T-helper 2 cell treated with Interferon-gamma antibody and Interleukin-4, amounts not matched to agents 5 μg/mL and 100 μg/mL, for 36 hours (primary cell): ENCODE measurements at regions not wholly inside any gene's neighbourhood (a gene's known extent, or its start where the extent isn't known, plus 50 kb on each side); places are given as distances from the start of the nearest gene placed in this dataset.

Experiments used
- DNase-seq: peaks from one replicate; pipeline ENCODE4 v3.0.0; 2021; ENCODE audit warnings: low spot score
- H3K27ac Mint-ChIP-seq: one replicate; pipeline ENCODE4 v1.8.0; 2021; ENCODE audit warnings: mild to moderate bottlenecking, mixed read lengths
- H3K27me3 Mint-ChIP-seq: one replicate; pipeline ENCODE4 v1.8.0; 2021; ENCODE audit warnings: low read depth, mixed read lengths
- H3K36me3 Mint-ChIP-seq: one replicate; pipeline ENCODE4 v1.8.0; 2021; ENCODE audit warnings: low read depth, mixed read lengths
- H3K4me1 Mint-ChIP-seq: one replicate; pipeline ENCODE4 v1.8.0; 2021; ENCODE audit warnings: low read depth, mixed read lengths
- H3K4me3 Mint-ChIP-seq: one replicate; pipeline ENCODE4 v1.8.0; 2022; ENCODE audit warnings: mild to moderate bottlenecking, moderate library complexity, mixed read lengths
- H3K9me3 Mint-ChIP-seq: one replicate; pipeline ENCODE4 v1.8.0; 2021; ENCODE audit warnings: mixed read lengths

DNA sequence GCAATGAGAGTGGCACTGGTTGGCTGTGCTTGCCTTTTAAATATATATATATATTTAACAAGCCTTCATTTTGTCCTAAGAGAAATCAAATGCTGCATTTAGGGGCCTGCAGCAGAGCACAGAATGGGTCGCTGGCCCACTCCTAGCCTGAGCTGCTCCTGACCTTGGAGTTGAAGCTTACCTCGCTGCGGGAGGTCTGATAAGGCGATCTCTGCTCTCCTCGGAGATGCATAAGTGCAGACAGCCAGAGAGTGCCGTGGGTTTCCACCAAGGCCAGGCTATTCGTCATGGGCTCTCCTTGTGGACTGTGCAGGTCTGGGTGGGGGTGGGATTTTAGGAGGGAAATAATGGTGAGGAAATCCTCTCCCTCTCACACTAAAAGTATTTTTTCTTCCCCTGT lies 99.5 kb upstream of the IKZF1 start:
- Mint-ChIP-seq H3K27me3 (no peaks in the 10 kb centered on the region), H3K4me1 (peaks cover 78% of the 10 kb centered on the region), H3K9me3 (no peaks in the 10 kb centered on the region), H3K27ac (no peak overlapping the region), H3K4me3 (no peak overlapping the region), H3K36me3 (peaks cover 2% of the 10 kb centered on the region)
- no peak for DNase-seq

DNA sequence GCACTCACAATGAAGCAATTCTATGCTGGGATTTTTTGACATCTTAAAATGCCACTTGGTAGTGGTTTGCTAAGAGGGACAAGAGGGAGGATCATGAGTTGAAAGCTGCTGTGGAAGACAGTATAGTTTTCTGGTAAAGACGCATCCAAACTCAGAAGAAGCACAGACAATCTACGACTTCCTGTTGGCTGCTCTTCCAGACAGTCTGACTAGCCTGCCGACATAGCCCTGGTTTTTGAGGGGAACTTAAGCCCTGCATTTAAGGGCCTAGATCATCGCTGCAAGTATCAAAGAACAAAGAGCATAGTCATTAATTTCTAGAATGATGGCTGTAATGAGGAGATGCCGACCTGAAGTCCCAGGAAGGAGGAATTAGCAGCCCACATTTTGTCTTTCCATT lies 99.9 kb upstream of the IKZF1 start:
- no peak for DNase-seq
- Mint-ChIP-seq H3K27ac (peak overlapping the region; percentile 12), H3K27me3 (no peaks in the 10 kb centered on the region), H3K36me3 (peaks cover 2% of the 10 kb centered on the region), H3K9me3 (no peaks in the 10 kb centered on the region), H3K4me3 (peak overlapping the region; percentile 47), H3K4me1 (peaks cover 74% of the 10 kb centered on the region)

- Mint-ChIP-seq H3K36me3 (peaks cover 2% of the 10 kb centered on the region), H3K27ac (peak overlapping the region; percentile 6), H3K4me3 (no peak overlapping the region), H3K27me3 (no peaks in the 10 kb centered on the region), H3K9me3 (no peaks in the 10 kb centered on the region), H3K4me1 (peaks cover 71% of the 10 kb centered on the region)
- DNase-seq = no peak
These were observed 101.0 kb upstream of the IKZF1 start for GRCh38 chr7:50203521-50203920.

DNA sequence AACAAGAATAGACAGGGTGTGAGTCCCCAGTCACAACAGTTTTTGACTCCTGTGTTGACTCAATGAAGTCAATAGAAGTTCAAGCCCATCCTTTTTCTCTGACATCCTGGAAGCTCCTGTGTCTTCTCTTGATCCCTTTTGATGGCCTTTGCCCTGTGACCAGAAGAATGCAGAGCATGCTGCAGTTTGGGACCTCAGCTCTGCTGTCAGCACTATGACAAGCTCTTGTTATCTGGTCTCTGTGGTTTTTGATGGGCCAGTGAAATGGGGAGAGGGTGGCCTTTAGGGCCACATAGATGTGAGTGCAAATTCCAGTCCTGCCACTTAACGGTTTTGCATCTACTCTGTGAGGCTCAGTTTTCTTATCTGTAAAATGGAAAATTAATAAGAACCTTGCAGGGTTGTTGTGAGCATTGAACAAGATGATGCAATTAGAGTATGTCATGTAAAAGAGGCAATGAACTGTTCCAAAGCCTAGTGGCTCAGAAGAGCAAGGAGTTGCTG lies 102.4 kb upstream of the IKZF1 start:
- no peak overlapping the region for H3K4me3 Mint-ChIP-seq
- no peaks in the 10 kb centered on the region for H3K27me3 Mint-ChIP-seq
- H3K36me3 Mint-ChIP-seq = no peaks in the 10 kb centered on the region
- H3K9me3 Mint-ChIP-seq = no peaks in the 10 kb centered on the region
- peaks cover 66% of the 10 kb centered on the region for H3K4me1 Mint-ChIP-seq
- no peak overlapping the region for H3K27ac Mint-ChIP-seq
- DNase-seq = no peak

GRCh38 chr7:50199824-50200223 lies 104.7 kb upstream of the IKZF1 start:
- Mint-ChIP-seq H3K27ac (no peak overlapping the region), H3K4me1 (peaks cover 49% of the 10 kb centered on the region), H3K9me3 (no peaks in the 10 kb centered on the region), H3K27me3 (no peaks in the 10 kb centered on the region), H3K4me3 (no peak overlapping the region), H3K36me3 (no peaks in the 10 kb centered on the region)
- no peak for DNase-seq

GRCh38 chr7:50197549-50197948 lies 104.5 kb upstream of the ZPBP start:
- H3K9me3 Mint-ChIP-seq = no peaks in the 10 kb centered on the region
- H3K4me3 Mint-ChIP-seq = no peak overlapping the region
- peaks cover 11% of the 10 kb centered on the region for H3K27me3 Mint-ChIP-seq
- H3K27ac Mint-ChIP-seq = no peak overlapping the region
- H3K4me1 Mint-ChIP-seq = peaks cover 26% of the 10 kb centered on the region
- no peaks in the 10 kb centered on the region for H3K36me3 Mint-ChIP-seq
- DNase-seq = peak; percentile 86

GRCh38 chr7:50196719-50197118 lies 103.7 kb upstream of the ZPBP start:
- Mint-ChIP-seq H3K9me3 (no peaks in the 10 kb centered on the region), H3K36me3 (no peaks in the 10 kb centered on the region), H3K4me3 (no peak overlapping the region), H3K27me3 (peaks cover 11% of the 10 kb centered on the region), H3K4me1 (peaks cover 18% of the 10 kb centered on the region), H3K27ac (no peak overlapping the region)
- no peak for DNase-seq

- no peaks in the 10 kb centered on the region for H3K36me3 Mint-ChIP-seq
- H3K27ac Mint-ChIP-seq = no peak overlapping the region
- peaks cover 18% of the 10 kb centered on the region for H3K27me3 Mint-ChIP-seq
- no peak for DNase-seq
- H3K9me3 Mint-ChIP-seq = peaks cover 16% of the 10 kb centered on the region
- H3K4me3 Mint-ChIP-seq = no peak overlapping the region
- peaks cover 1% of the 10 kb centered on the region for H3K4me1 Mint-ChIP-seq
These were observed 97.7 kb upstream of the ZPBP start for GRCh38 chr7:50190776-50191175.

DNA sequence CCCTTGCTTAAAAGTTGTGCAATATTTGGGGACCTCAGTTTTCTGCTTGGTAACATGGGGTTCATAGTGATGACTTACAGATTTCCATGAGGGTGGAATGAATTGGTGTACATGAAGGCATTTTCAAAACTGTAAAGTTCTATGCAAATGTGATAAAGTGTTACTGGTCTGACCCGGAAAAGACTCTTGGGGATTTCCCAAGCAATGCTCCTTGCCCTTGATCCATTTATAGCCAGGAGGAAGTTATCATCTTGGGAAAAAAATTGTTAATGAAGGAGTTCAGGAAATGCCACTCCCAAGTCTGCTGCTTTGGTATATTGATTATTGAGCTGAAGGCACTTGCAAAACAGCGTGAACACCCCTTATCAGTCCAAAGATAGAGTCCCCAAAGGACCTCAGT lies 96.3 kb upstream of the ZPBP start:
- H3K27ac Mint-ChIP-seq = no peak overlapping the region
- no peak overlapping the region for H3K4me3 Mint-ChIP-seq
- H3K9me3 Mint-ChIP-seq = peaks cover 16% of the 10 kb centered on the region
- peaks cover 5% of the 10 kb centered on the region for H3K4me1 Mint-ChIP-seq
- H3K27me3 Mint-ChIP-seq = peaks cover 14% of the 10 kb centered on the region
- no peaks in the 10 kb centered on the region for H3K36me3 Mint-ChIP-seq
- DNase-seq = no peak

DNA sequence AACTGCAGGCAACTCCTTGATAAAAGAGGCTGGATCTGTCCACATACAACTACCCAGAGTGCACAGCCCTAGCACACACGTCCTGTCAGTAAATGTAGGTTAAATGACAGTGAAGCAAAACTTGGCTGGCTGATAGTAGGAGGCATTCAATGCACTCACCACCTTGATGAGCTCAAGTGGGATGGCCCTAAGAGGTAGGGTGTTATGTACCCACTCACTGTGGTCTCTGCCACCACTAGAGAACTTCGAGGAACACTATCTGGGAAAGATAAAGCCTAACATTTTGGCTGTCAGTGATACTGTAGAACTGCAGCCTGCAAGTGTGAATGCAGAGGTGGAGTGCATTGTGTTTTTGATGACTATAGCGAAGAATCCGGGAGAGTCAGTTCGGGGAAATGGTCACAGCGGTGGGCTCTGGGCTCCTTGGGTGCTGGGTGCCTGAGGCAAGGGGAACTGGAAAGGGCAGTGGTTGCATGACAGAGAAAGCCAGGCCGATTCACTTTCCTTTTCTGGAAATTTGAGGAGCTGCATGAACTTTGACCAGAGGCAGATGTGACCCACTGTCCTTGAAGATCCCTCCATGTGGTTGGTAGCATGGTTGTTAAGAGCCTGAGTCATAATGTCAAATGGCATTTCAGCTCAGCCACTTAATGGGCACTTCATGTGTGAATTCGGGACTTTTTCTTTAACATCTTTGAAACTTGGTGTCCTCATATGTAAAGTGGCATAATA lies 93.1 kb upstream of the ZPBP start:
- Mint-ChIP-seq H3K9me3 (peaks cover 16% of the 10 kb centered on the region), H3K4me3 (no peak overlapping the region), H3K27me3 (peaks cover 5% of the 10 kb centered on the region), H3K36me3 (no peaks in the 10 kb centered on the region), H3K27ac (no peak overlapping the region), H3K4me1 (peaks cover 5% of the 10 kb centered on the region)
- DNase-seq = no peak

DNA sequence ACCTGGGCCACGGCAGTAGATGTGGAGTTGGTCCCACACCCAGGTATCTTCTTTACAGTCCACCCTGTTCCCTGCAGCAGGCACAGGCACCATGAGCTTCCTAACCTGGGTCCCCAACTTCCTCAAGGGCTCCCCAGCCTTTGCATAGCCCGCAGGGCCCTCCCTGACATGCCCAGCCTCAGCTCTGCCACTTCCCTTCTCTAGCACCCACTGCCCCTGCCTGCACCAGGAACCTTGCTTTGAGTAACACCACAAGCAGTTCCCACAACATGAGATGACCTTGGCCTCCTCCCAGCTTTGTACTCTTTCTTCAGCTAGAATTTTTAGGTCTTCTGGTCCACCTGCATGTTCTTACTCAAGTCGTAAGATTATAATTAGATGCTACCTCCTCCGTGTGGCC lies 92.2 kb upstream of the ZPBP start:
- H3K27me3 Mint-ChIP-seq = peaks cover 7% of the 10 kb centered on the region
- no peak overlapping the region for H3K27ac Mint-ChIP-seq
- no peak for DNase-seq
- no peaks in the 10 kb centered on the region for H3K36me3 Mint-ChIP-seq
- peaks cover 7% of the 10 kb centered on the region for H3K4me1 Mint-ChIP-seq
- H3K9me3 Mint-ChIP-seq = peaks cover 13% of the 10 kb centered on the region
- no peak overlapping the region for H3K4me3 Mint-ChIP-seq

DNA sequence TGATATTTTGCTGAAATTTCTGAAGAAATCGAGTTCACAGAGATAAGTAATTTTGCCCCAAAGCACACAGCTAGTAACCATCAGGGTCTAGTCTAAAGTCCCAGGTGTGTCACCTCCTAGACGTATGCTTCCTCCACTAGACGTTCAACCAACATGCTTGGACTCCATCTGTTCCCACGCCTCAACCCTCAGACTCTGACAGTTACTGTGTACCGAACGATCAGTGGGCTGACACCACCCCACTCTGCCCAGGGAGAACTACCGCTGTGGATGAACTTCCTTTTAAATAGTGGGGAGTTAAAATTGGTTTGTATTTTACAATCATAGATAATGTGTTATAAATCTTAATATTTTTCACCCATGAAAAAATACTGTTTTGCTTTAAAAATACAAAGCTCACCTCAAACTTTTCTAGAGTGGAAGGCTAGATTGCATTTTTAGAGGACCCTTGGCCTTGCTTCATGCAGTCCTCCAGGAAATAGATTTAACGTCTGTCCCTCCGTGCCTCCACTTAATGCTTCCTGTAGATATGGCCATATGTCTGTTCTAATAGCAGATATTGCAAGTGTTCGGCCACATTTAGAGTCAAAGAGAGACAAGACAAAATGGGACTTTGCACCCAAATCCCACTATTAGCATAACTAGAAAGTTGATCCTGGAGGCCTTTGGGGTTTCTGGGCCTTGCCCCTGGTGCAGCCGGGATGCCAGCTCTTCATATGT lies 91.4 kb upstream of the ZPBP start:
- H3K9me3 Mint-ChIP-seq = peaks cover 6% of the 10 kb centered on the region
- H3K27me3 Mint-ChIP-seq = peaks cover 11% of the 10 kb centered on the region
- no peak overlapping the region for H3K4me3 Mint-ChIP-seq
- H3K36me3 Mint-ChIP-seq = no peaks in the 10 kb centered on the region
- H3K4me1 Mint-ChIP-seq = peaks cover 7% of the 10 kb centered on the region
- H3K27ac Mint-ChIP-seq = no peak overlapping the region
- DNase-seq = no peak

DNA sequence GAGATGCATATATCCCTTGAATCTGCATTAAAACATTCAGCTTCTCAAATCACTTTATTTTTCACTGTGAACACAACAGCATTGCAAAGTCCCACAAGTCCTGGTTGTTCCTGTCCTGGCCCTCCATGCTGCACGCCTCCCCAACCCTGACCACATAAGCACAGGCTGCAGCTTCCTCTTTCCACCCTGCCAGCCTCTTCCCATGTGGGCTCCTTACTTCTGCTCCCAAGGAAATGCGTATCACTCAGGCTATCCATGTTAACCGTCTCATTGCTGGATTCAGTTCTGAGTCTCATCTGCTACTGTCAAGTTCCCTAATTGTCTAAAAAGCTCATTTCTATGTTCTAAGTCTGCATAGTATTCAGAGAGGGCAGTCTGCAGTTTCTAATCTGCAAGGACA lies 89.7 kb upstream of the ZPBP start:
- no peak overlapping the region for H3K27ac Mint-ChIP-seq
- no peak for DNase-seq
- peaks cover 6% of the 10 kb centered on the region for H3K4me1 Mint-ChIP-seq
- H3K36me3 Mint-ChIP-seq = no peaks in the 10 kb centered on the region
- no peaks in the 10 kb centered on the region for H3K9me3 Mint-ChIP-seq
- peaks cover 15% of the 10 kb centered on the region for H3K27me3 Mint-ChIP-seq
- no peak overlapping the region for H3K4me3 Mint-ChIP-seq

DNA sequence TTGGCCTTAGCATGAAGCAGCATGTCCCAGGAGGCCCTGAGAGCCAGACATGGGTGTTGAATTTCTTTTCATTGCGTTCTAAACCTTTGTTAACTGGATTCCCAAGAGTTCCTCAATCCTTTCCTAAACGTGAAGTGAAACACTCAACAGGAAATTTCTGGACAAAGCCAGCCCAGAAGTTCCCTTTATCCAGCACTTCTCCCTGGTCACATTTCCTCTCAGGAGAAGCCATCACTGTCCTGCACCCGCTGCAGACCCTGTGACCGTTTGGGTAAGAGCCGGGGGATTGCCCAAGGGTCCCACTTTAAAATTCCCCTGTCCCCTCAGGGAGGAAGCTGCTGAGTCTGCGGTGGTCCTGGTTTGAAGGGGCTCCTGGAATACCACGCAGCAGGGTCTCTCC lies 88.0 kb upstream of the ZPBP start:
- H3K27me3 Mint-ChIP-seq = peaks cover 17% of the 10 kb centered on the region
- no peak overlapping the region for H3K27ac Mint-ChIP-seq
- H3K4me3 Mint-ChIP-seq = no peak overlapping the region
- no peak for DNase-seq
- H3K9me3 Mint-ChIP-seq = no peaks in the 10 kb centered on the region
- H3K4me1 Mint-ChIP-seq = peaks cover 6% of the 10 kb centered on the region
- no peaks in the 10 kb centered on the region for H3K36me3 Mint-ChIP-seq
